ENCODE measurements at regions not wholly inside any gene's neighbourhood (a gene's known extent, or its start where the extent isn't known, plus 50 kb on each side); places are given as distances from the start of the nearest gene placed in this dataset.

DNA sequence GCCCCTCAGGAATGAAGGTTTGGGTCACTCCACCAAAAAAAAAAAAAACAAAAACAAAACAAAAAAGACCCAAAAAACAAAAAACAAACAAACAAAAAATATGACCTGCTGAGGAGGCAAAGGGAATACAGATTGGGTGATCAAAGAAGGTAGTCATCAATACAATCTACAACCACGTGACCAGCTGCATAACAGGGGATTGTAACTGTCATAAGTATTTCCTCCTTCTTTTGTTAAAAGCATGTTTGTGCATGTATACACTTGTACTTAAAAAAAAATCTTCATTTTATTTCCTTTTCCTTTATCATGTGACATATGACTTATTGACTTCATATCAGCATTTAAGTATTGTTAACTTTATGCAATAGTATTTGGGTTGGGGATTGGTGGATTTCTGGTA lies 165.1 kb upstream of the IRS2 start:
- no peak for DNase-seq (ENCODE audit: extremely low read depth, low read depth)
- no peak for TF ChIP-seq CTCF (IDR thresholded peaks at IDR 0.05; ENCODE audit: low read depth, low read length)

- TF ChIP-seq CTCF (IDR thresholded peaks at IDR 0.05; ENCODE audit: low read depth, low read length), result no peak
- no peak for DNase-seq (ENCODE audit: extremely low read depth, low read depth)
Measured at GRCh38 chr13:109949397-109949796, 163.0 kb upstream of the IRS2 start.

DNA sequence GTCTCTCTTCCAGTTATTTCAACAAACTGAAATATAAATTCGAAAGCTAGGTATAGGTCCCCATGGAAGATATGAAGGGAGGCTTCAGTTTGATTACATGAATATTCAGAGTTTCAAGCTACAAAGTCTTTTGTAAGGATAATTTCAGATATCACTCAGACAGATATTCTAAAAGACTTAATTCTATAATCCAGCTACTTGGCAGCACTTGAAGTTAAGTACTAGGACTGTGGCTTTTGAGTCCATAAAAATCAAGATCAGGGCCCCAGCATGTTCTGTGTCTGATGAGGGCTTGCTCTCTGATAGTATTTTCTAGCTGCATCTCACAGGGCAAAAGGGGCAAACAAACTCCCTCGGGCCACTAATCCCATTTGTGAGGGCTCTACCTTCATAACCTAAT lies 160.6 kb upstream of the IRS2 start:
- TF ChIP-seq CTCF (IDR thresholded peaks at IDR 0.05; ENCODE audit: low read depth, low read length), result no peak
- no peak for DNase-seq (ENCODE audit: extremely low read depth, low read depth)

DNA sequence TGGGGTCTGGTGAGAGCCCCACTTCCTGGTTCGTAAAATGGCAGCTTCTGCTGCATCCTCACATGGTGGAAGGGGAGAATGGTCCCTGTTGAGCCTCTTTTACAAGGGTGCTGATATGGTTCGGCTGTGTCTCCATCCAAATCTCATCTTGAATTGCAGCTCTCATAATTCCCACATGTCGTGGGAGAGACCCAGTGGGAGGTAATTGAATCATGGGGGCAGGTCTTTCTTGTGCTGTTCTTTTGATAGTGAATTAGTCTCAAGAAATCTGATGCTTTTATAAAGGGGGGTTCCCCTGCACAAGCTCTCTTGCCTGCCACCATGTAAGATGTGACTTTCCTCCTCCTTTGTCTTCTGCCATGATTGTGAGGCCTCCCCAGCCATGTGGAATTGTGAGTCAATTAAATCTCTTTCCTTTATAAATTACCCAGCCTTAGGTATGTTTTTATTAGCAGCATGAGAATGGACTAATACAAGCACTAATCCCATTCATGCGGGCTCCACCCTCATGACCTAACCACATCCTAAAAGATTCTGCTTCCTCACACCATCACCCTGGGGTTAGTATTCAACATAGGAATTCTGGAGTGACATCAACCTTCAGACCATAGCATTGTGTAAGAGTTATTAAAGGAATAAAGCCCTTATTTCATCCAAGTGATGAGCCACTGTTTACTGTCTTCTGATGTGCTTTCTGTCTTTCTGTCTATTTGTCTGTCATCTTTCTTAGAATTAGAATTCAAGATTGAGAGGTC lies 159.0 kb upstream of the IRS2 start:
- TF ChIP-seq CTCF (IDR thresholded peaks at IDR 0.05; ENCODE audit: low read depth, low read length), result no peak
- DNase-seq (ENCODE audit: extremely low read depth, low read depth), result peak; percentile 38

DNA sequence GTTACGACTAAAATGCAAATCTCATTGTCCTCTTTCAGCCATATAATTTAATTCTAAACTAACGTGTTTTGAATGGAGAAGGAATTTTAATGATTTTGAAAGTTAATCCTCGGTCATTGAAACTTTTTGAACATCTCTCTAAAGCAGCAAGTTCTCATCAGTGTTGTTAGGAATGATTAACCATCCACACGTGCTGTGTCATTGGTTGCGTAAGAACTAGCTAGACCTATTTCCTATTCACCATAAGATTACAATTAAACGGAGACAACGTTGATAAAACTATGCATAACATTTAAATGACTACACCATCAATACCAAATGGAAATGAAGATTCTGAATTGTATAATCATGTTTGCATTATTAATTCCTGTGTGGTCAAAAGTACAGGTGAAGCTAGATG lies 155.6 kb upstream of the IRS2 start:
- no peak for DNase-seq (ENCODE audit: extremely low read depth, low read depth)

GRCh38 chr13:109941221-109941620 lies 154.8 kb upstream of the IRS2 start:
- no peak for DNase-seq (ENCODE audit: extremely low read depth, low read depth)
- TF ChIP-seq CTCF (IDR thresholded peaks at IDR 0.05; ENCODE audit: low read depth, low read length), result no peak

More for the DNA sequence above, 155.6 kb upstream of the IRS2 start:
- TF ChIP-seq CTCF (IDR thresholded peaks at IDR 0.05; ENCODE audit: low read depth, low read length), result no peak

- DNase-seq (ENCODE audit: extremely low read depth, low read depth), result no peak
- TF ChIP-seq CTCF (IDR thresholded peaks at IDR 0.05; ENCODE audit: low read depth, low read length), result no peak
Measured at GRCh38 chr13:109940637-109941036, 154.3 kb upstream of the IRS2 start.
